Tongue (tissue), 1 donor: ENCODE measurements at regions not wholly inside any gene's neighbourhood (a gene's known extent, or its start where the extent isn't known, plus 50 kb on each side); places are given as distances from the start of the nearest gene placed in this dataset.

ENCODE experiments used
- DNase-seq: peaks from one replicate; pipeline ENCODE4 v3.0.0-alpha.2; 2015

GRCh38 chr12:98221243-98221808 is 294.1 kb upstream of the TMPO start:
- DNase-seq = no peak

- DNase-seq = peak; percentile 42
Observed at GRCh38 chr12:98222135-98222534, 293.3 kb upstream of the TMPO start.

- DNase-seq = peak; percentile 45
Observed at GRCh38 chr12:98224584-98225221, 290.7 kb upstream of the TMPO start.

GRCh38 chr12:98227162-98227561 is 288.2 kb upstream of the TMPO start:
- no peak for DNase-seq

- no peak for DNase-seq
Observed at GRCh38 chr12:98228683-98229539, 286.5 kb upstream of the TMPO start.

GRCh38 chr12:98229540-98229924 is 285.9 kb upstream of the TMPO start:
- peak; percentile 32 for DNase-seq

- DNase-seq = no peak
Observed at GRCh38 chr12:98232753-98233390, 282.5 kb upstream of the TMPO start.

- DNase-seq = no peak
Observed at GRCh38 chr12:98235301-98235700, 280.1 kb upstream of the TMPO start.

- DNase-seq = peak; percentile 41
Observed at GRCh38 chr12:98238515-98239130, 276.8 kb upstream of the TMPO start.

- no peak for DNase-seq
Observed at GRCh38 chr12:98243190-98243589, 272.2 kb upstream of the TMPO start.

GRCh38 chr12:98244136-98244535 is 271.3 kb upstream of the TMPO start:
- no peak for DNase-seq

- DNase-seq = no peak
Observed at GRCh38 chr12:98253207-98254037, 262.0 kb upstream of the TMPO start.

- no peak for DNase-seq
Observed at GRCh38 chr12:98256830-98257229, 258.6 kb upstream of the TMPO start.

GRCh38 chr12:98259693-98260092 is 255.7 kb upstream of the TMPO start:
- DNase-seq = peak; percentile 43

- no peak for DNase-seq
Observed at GRCh38 chr12:98260276-98260675, 255.1 kb upstream of the TMPO start.

- no peak for DNase-seq
Observed at GRCh38 chr12:98262902-98263301, 252.5 kb upstream of the TMPO start.

GRCh38 chr12:98274430-98275130 is 240.8 kb upstream of the TMPO start:
- DNase-seq = no peak

- DNase-seq = no peak
Observed at GRCh38 chr12:98275131-98275475, 240.3 kb upstream of the TMPO start.

- no peak for DNase-seq
Observed at GRCh38 chr12:98280152-98280551, 235.2 kb upstream of the TMPO start.

- DNase-seq = peak; percentile 3
Observed at GRCh38 chr12:98280621-98281020, 234.8 kb upstream of the TMPO start.

GRCh38 chr12:98291828-98292227 is 223.6 kb upstream of the TMPO start:
- no peak for DNase-seq
